Testis (tissue), 2 donors: ENCODE measurements at regions not wholly inside any gene's neighbourhood (a gene's known extent, or its start where the extent isn't known, plus 50 kb on each side); places are given as distances from the start of the nearest gene placed in this dataset.

Experiments used
- POLR2A ChIP-seq: fragments of 450-650 bp; IDR thresholded peaks from one replicate; pipeline ENCODE4 v1.6.1; 2017; ENCODE audit warnings: antibody characterized with exemption, mild to moderate bottlenecking, moderate library complexity
- TF ChIP-seq, protein P1 (sequence below), 3 experiments: fragments of 450-650 bp in 2 of 3; fragments of 200-600 bp in 1 of 3; sonication (generic) in 1 of 3; IDR thresholded peaks; one replicate each; pipeline ENCODE4 v1.5.1; 2016 to 2019; ENCODE audit warnings: antibody characterized with exemption in 3 of 3, mild to moderate bottlenecking in 2 of 3, moderate library complexity in 1 of 3

DNA sequence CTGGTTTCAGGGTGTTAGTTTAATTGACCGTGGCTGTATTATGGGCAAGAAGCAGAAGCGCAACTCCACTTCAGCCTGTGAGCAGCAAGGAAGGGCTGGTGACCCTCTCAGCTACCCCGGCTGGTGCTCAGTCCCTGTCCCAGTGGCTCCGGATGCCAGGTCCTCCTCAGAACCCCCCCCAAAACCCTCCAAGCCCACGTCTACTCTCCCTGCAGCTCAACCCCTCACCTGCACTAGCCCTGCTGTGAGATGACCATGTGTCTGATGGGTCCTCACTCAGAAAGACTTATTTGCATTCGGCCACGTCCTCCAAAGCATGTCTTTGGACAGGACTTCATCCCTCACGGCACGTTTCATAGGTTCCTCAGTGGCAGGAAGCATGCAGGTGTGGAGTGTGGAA lies 119.7 kb upstream of the ALKAL2 start:
- TF ChIP-seq, protein P1, sequence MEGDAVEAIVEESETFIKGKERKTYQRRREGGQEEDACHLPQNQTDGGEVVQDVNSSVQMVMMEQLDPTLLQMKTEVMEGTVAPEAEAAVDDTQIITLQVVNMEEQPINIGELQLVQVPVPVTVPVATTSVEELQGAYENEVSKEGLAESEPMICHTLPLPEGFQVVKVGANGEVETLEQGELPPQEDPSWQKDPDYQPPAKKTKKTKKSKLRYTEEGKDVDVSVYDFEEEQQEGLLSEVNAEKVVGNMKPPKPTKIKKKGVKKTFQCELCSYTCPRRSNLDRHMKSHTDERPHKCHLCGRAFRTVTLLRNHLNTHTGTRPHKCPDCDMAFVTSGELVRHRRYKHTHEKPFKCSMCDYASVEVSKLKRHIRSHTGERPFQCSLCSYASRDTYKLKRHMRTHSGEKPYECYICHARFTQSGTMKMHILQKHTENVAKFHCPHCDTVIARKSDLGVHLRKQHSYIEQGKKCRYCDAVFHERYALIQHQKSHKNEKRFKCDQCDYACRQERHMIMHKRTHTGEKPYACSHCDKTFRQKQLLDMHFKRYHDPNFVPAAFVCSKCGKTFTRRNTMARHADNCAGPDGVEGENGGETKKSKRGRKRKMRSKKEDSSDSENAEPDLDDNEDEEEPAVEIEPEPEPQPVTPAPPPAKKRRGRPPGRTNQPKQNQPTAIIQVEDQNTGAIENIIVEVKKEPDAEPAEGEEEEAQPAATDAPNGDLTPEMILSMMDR (IDR thresholded peaks at IDR 0.05), result no peak
- no peak for TF ChIP-seq POLR2A
